Neural cell (in vitro differentiated cells): ENCODE measurements at regions not wholly inside any gene's neighbourhood (a gene's known extent, or its start where the extent isn't known, plus 50 kb on each side); places are given as distances from the start of the nearest gene placed in this dataset.

Experiments
- H2AFZ ChIP-seq: fragments of 200-600, 300-800 bp; sonication (generic), shearing (Covaris generic); 2 replicates; pipeline ENCODE4 v1.6.0; 2014; ENCODE audit warnings: low read depth, mild to moderate bottlenecking, antibody characterized with exemption, low read length, moderate library complexity
- H3F3A ChIP-seq: fragments of 200-600 bp; shearing (Covaris generic); 2 replicates; pipeline ENCODE4 v1.6.1; 2016; ENCODE audit warnings: mild to moderate bottlenecking, moderate library complexity, mixed read lengths, antibody characterized with exemption, low read length; ENCODE audit not compliant: insufficient read depth, poor library complexity, severe bottlenecking
- H3K27ac ChIP-seq: fragments of 200-600, 300-800 bp; sonication (generic), shearing (Covaris generic); 2 replicates; pipeline ENCODE4 v1.5.1; 2014; ENCODE audit warnings: mild to moderate bottlenecking, low read length, moderate library complexity
- H3K27me3 ChIP-seq: fragments of 300-800, 200-600 bp; sonication (generic), shearing (Covaris generic); 2 replicates; pipeline ENCODE4 v1.6.0; 2014; ENCODE audit warnings: mild to moderate bottlenecking, low read depth, low read length, moderate library complexity; ENCODE audit not compliant: insufficient read depth
- H3K36me3 ChIP-seq: fragments of 300-800, 200-600 bp; sonication (generic), shearing (Covaris generic); 2 replicates; pipeline ENCODE4 v1.5.1; 2014; ENCODE audit warnings: mild to moderate bottlenecking, antibody characterized with exemption, low read length, moderate library complexity; ENCODE audit not compliant: insufficient read depth
- H3K4me2 ChIP-seq: fragments of 300-800, 200-600 bp; sonication (generic), shearing (Covaris generic); 2 replicates; pipeline ENCODE4 v1.6.0; 2014; ENCODE audit warnings: mild to moderate bottlenecking, low read length
- H3K4me3 ChIP-seq: fragments of 300-800, 200-600 bp; sonication (generic), shearing (Covaris generic); 2 replicates; pipeline ENCODE4 v1.5.1; 2014; ENCODE audit warnings: mild to moderate bottlenecking, low read length, moderate library complexity
- H3K79me2 ChIP-seq: fragments of 200-600 bp; shearing (Covaris generic); replicated peaks from 2 replicates; pipeline ENCODE4 v1.6.0; 2014; ENCODE audit warnings: mild to moderate bottlenecking, low read length, moderate library complexity; ENCODE audit not compliant: insufficient read depth
- H3K9ac ChIP-seq: fragments of 300-800, 200-600 bp; sonication (generic), shearing (Covaris generic); 2 replicates; pipeline ENCODE4 v1.6.1; 2016; ENCODE audit warnings: mild to moderate bottlenecking, low read length, mixed read lengths
- H3K9me2 ChIP-seq: fragments of 200-600 bp; shearing (Covaris generic); 2 replicates; pipeline ENCODE4 v1.6.1; 2016; ENCODE audit warnings: mild to moderate bottlenecking, low read length, mixed read lengths; ENCODE audit not compliant: insufficient read depth
- H3K9me3 ChIP-seq: fragments of 200-600, 300-800 bp; sonication (generic), shearing (Covaris generic); 2 replicates; pipeline ENCODE4 v1.6.1; 2016; ENCODE audit warnings: mild to moderate bottlenecking, mixed run types, low read length, moderate library complexity, mixed read lengths
- H4K20me1 ChIP-seq: fragments of 200-600 bp; shearing (Covaris generic); 2 replicates; pipeline ENCODE4 v1.6.1; 2016; ENCODE audit warnings: mild to moderate bottlenecking, mixed run types; ENCODE audit not compliant: insufficient read depth
- EP300 ChIP-seq: fragments of 450-650 bp; conservative IDR thresholded peaks from 2 replicates; pipeline ENCODE4 v1.6.1; 2014; ENCODE audit warnings: antibody characterized with exemption, mild to moderate bottlenecking, moderate library complexity; ENCODE audit not compliant: poor library complexity, severe bottlenecking
- EZH2 ChIP-seq: fragments of 200-600, 300-800 bp; shearing (Covaris generic), sonication (generic); IDR thresholded peaks from 2 replicates; pipeline ENCODE4 v1.6.1; 2014; ENCODE audit warnings: antibody characterized with exemption, low read length, borderline replicate concordance, mild to moderate bottlenecking; ENCODE audit not compliant: insufficient read depth, poor library complexity, severe bottlenecking
- MXI1 ChIP-seq: fragments of 450-650 bp; conservative IDR thresholded peaks from 2 replicates; pipeline ENCODE4 v1.6.1; 2014; ENCODE audit warnings: antibody characterized with exemption, mild to moderate bottlenecking; ENCODE audit not compliant: poor library complexity, severe bottlenecking
- POLR2AphosphoS5 ChIP-seq: IDR thresholded peaks from 2 replicates; pipeline ENCODE4 v1.6.1; 2012
- RAD21 ChIP-seq: fragments of 450-650 bp; conservative IDR thresholded peaks from 2 replicates; pipeline ENCODE4 v1.6.1; 2014; ENCODE audit warnings: antibody characterized with exemption, mild to moderate bottlenecking, moderate library complexity
- REST ChIP-seq: IDR thresholded peaks from 2 replicates; pipeline ENCODE4 v1.6.1; 2012; ENCODE audit warnings: borderline replicate concordance
- SMC3 ChIP-seq: fragments of 450-650 bp; conservative IDR thresholded peaks from 2 replicates; pipeline ENCODE4 v1.6.1; 2014; ENCODE audit warnings: antibody characterized with exemption, mild to moderate bottlenecking, moderate library complexity; ENCODE audit not compliant: poor library complexity
- TAF1 ChIP-seq: IDR thresholded peaks from 2 replicates; pipeline ENCODE4 v1.6.1; 2012; ENCODE audit warnings: low read depth

- no peaks in the 10 kb centered on the region for H3K36me3 ChIP-seq
- no peaks in the 10 kb centered on the region for H3F3A ChIP-seq
- no peak for TF ChIP-seq EZH2
- TF ChIP-seq POLR2AphosphoS5: no peak
- TF ChIP-seq EP300: no peak
- TF ChIP-seq MXI1: no peak
- no peak for TF ChIP-seq SMC3
- no peak for TF ChIP-seq REST
- no peak overlapping the region for H2AFZ ChIP-seq
- H3K9ac ChIP-seq: no peak overlapping the region
- no peak overlapping the region for H3K4me3 ChIP-seq
- H3K27me3 ChIP-seq: no peaks in the 10 kb centered on the region
- H3K9me2 ChIP-seq: no peaks in the 10 kb centered on the region
- no peak overlapping the region for H3K4me2 ChIP-seq
- no peak overlapping the region for H3K27ac ChIP-seq
- no peaks in the 10 kb centered on the region for H3K79me2 ChIP-seq
- H3K9me3 ChIP-seq: no peaks in the 10 kb centered on the region
- H4K20me1 ChIP-seq: no peaks in the 10 kb centered on the region
Measured at GRCh38 chr1:58214674-58215073, 331.9 kb downstream of the OMA1 start.

GRCh38 chr1:58211869-58212268, 334.7 kb downstream of the OMA1 start:
- no peaks in the 10 kb centered on the region for H3K9me2 ChIP-seq
- no peak overlapping the region for H3K27ac ChIP-seq
- no peaks in the 10 kb centered on the region for H3K27me3 ChIP-seq
- H3K9me3 ChIP-seq: no peaks in the 10 kb centered on the region
- no peak overlapping the region for H2AFZ ChIP-seq
- no peaks in the 10 kb centered on the region for H4K20me1 ChIP-seq
- H3K4me2 ChIP-seq: no peak overlapping the region
- TF ChIP-seq EP300 (no peak), SMC3 (no peak), RAD21 (no peak), POLR2AphosphoS5 (no peak), EZH2 (no peak), REST (no peak), TAF1 (no peak)
- H3K9ac ChIP-seq: no peak overlapping the region
- H3K36me3 ChIP-seq: no peaks in the 10 kb centered on the region
- H3K79me2 ChIP-seq: no peaks in the 10 kb centered on the region
- no peak overlapping the region for H3K4me3 ChIP-seq
- H3F3A ChIP-seq: peaks cover 3% of the 10 kb centered on the region
